ENCODE measurements at regions not wholly inside any gene's neighbourhood (a gene's known extent, or its start where the extent isn't known, plus 50 kb on each side); places are given as distances from the start of the nearest gene placed in this dataset.

GRCh38 chr6:92126983-92127382 is 1292.4 kb downstream of the EPHA7 start:
- no peak for TF ChIP-seq CTCF (IDR thresholded peaks at IDR 0.05; ENCODE audit: insufficient read depth, low read length, poor library complexity, severe bottlenecking)
- Histone ChIP-seq H3K4me3 (replicated peaks; ENCODE audit: low read depth, low read length) (no peak overlapping the region), H3K36me3 (ENCODE audit: control insufficient read depth, insufficient read depth, low read length) (no peaks in the 10 kb centered on the region), H3K27me3 (replicated peaks; ENCODE audit: control insufficient read depth, insufficient read depth, low read length) (no peaks in the 10 kb centered on the region)
- no peak for DNase-seq (ENCODE audit: extremely low read depth, insufficient read length)

- no peak for DNase-seq (ENCODE audit: extremely low read depth, insufficient read length)
- no peak for TF ChIP-seq CTCF (IDR thresholded peaks at IDR 0.05; ENCODE audit: insufficient read depth, low read length, poor library complexity, severe bottlenecking)
- no peaks in the 10 kb centered on the region for H3K27me3 ChIP-seq (replicated peaks; ENCODE audit: control insufficient read depth, insufficient read depth, low read length)
- H3K36me3 ChIP-seq (ENCODE audit: control insufficient read depth, insufficient read depth, low read length): no peaks in the 10 kb centered on the region
- H3K4me3 ChIP-seq (replicated peaks; ENCODE audit: low read depth, low read length): no peak overlapping the region
These were observed 1293.3 kb downstream of the EPHA7 start for GRCh38 chr6:92126088-92126487.

- H3K27me3 ChIP-seq (replicated peaks; ENCODE audit: control insufficient read depth, insufficient read depth, low read length): no peaks in the 10 kb centered on the region
- no peak overlapping the region for H3K4me3 ChIP-seq (replicated peaks; ENCODE audit: low read depth, low read length)
- no peak for DNase-seq (ENCODE audit: extremely low read depth, insufficient read length)
- no peak for TF ChIP-seq CTCF (IDR thresholded peaks at IDR 0.05; ENCODE audit: insufficient read depth, low read length, poor library complexity, severe bottlenecking)
- H3K36me3 ChIP-seq (ENCODE audit: control insufficient read depth, insufficient read depth, low read length): no peaks in the 10 kb centered on the region
These were observed 1293.7 kb downstream of the EPHA7 start for GRCh38 chr6:92125681-92126080.

GRCh38 chr6:92124200-92124651 is 1295.1 kb downstream of the EPHA7 start:
- no peak for DNase-seq (ENCODE audit: extremely low read depth, insufficient read length)
- no peaks in the 10 kb centered on the region for H3K27me3 ChIP-seq (replicated peaks; ENCODE audit: control insufficient read depth, insufficient read depth, low read length)
- no peak for TF ChIP-seq CTCF (IDR thresholded peaks at IDR 0.05; ENCODE audit: insufficient read depth, low read length, poor library complexity, severe bottlenecking)

GRCh38 chr6:92122746-92123145 is 1296.6 kb downstream of the EPHA7 start:
- peak; percentile 24 for TF ChIP-seq CTCF (IDR thresholded peaks at IDR 0.05; ENCODE audit: insufficient read depth, low read length, poor library complexity, severe bottlenecking)
- H3K36me3 ChIP-seq (ENCODE audit: control insufficient read depth, insufficient read depth, low read length): no peaks in the 10 kb centered on the region
- no peak for DNase-seq (ENCODE audit: extremely low read depth, insufficient read length)
- H3K27me3 ChIP-seq (replicated peaks; ENCODE audit: control insufficient read depth, insufficient read depth, low read length): no peaks in the 10 kb centered on the region
- H3K4me3 ChIP-seq (replicated peaks; ENCODE audit: low read depth, low read length): no peak overlapping the region

More at GRCh38 chr6:92124200-92124651, 1295.1 kb downstream of the EPHA7 start:
- Histone ChIP-seq H3K36me3 (ENCODE audit: control insufficient read depth, insufficient read depth, low read length) (no peaks in the 10 kb centered on the region), H3K4me3 (replicated peaks; ENCODE audit: low read depth, low read length) (no peak overlapping the region)

GRCh38 chr6:92121228-92121627 is 1298.1 kb downstream of the EPHA7 start:
- TF ChIP-seq CTCF (IDR thresholded peaks at IDR 0.05; ENCODE audit: insufficient read depth, low read length, poor library complexity, severe bottlenecking): no peak
- Histone ChIP-seq H3K27me3 (replicated peaks; ENCODE audit: control insufficient read depth, insufficient read depth, low read length) (no peaks in the 10 kb centered on the region), H3K4me3 (replicated peaks; ENCODE audit: low read depth, low read length) (no peak overlapping the region), H3K36me3 (ENCODE audit: control insufficient read depth, insufficient read depth, low read length) (no peaks in the 10 kb centered on the region)
- no peak for DNase-seq (ENCODE audit: extremely low read depth, insufficient read length)
